Neural progenitor cell (in vitro differentiated cells): ENCODE measurements at regions not wholly inside any gene's neighbourhood (a gene's known extent, or its start where the extent isn't known, plus 50 kb on each side); places are given as distances from the start of the nearest gene placed in this dataset.

ENCODE experiments used
- DNase-seq: peaks from one replicate; pipeline ENCODE4 v3.0.0-alpha.2; 2016; ENCODE audit warnings: low spot score
- H2AFZ ChIP-seq: fragments of 200-600 bp; sonication (generic); replicated peaks from 2 replicates; pipeline ENCODE4 v1.6.1; 2016; ENCODE audit warnings: antibody characterized with exemption
- H3F3A ChIP-seq: fragments of 200-600 bp; sonication (generic); 2 replicates; pipeline ENCODE4 v1.6.1; 2016; ENCODE audit warnings: antibody characterized with exemption, low read depth
- H3K27ac ChIP-seq: fragments of 200-600 bp; sonication (generic); 2 replicates; pipeline ENCODE4 v1.5.1; 2016; ENCODE audit warnings: mild to moderate bottlenecking
- H3K27me3 ChIP-seq: fragments of 200-600 bp; sonication (generic); 2 replicates; pipeline ENCODE4 v1.6.1; 2016; ENCODE audit warnings: mild to moderate bottlenecking, moderate library complexity
- H3K36me3 ChIP-seq: fragments of 200-600 bp; sonication (generic); 2 replicates; pipeline ENCODE4 v1.5.1; 2016
- H3K4me1 ChIP-seq: fragments of 200-600 bp; sonication (generic); 2 replicates; pipeline ENCODE4 v1.6.1; 2016; ENCODE audit warnings: mixed run types
- H3K4me2 ChIP-seq: fragments of 200-600 bp; sonication (generic); 2 replicates; pipeline ENCODE4 v1.6.1; 2016
- H3K4me3 ChIP-seq: fragments of 200-600 bp; sonication (generic); 2 replicates; pipeline ENCODE4 v1.5.1; 2016
- H3K79me2 ChIP-seq: fragments of 200-600 bp; sonication (generic); 2 replicates; pipeline ENCODE4 v1.6.1; 2016; ENCODE audit warnings: low read depth
- H3K9ac ChIP-seq: fragments of 200-600 bp; sonication (generic); 2 replicates; pipeline ENCODE4 v1.6.1; 2016
- H3K9me3 ChIP-seq: fragments of 200-600 bp; sonication (generic); 2 replicates; pipeline ENCODE4 v1.5.1; 2016; ENCODE audit warnings: low read depth
- H4K20me1 ChIP-seq: fragments of 200-600 bp; sonication (generic); 2 replicates; pipeline ENCODE4 v1.6.1; 2016; ENCODE audit warnings: low read depth
- H3K27ac Mint-ChIP-seq: 3 replicates; pipeline ENCODE4 v1.8.0; 2021; ENCODE audit warnings: mixed read lengths
- H3K27me3 Mint-ChIP-seq: 2 replicates; pipeline ENCODE4 v1.8.0; 2022; ENCODE audit warnings: low read depth, mild to moderate bottlenecking, inconsistent platforms, moderate library complexity, mixed read lengths; ENCODE audit not compliant: insufficient read depth
- H3K36me3 Mint-ChIP-seq: 3 replicates; pipeline ENCODE4 v1.8.0; 2021; ENCODE audit warnings: mixed read lengths
- H3K4me1 Mint-ChIP-seq: 3 replicates; pipeline ENCODE4 v1.8.0; 2021; ENCODE audit warnings: mixed read lengths
- H3K4me3 Mint-ChIP-seq: 3 replicates; pipeline ENCODE4 v1.8.0; 2021; ENCODE audit warnings: mild to moderate bottlenecking, moderate library complexity, mixed read lengths
- H3K9me3 Mint-ChIP-seq: 3 replicates; pipeline ENCODE4 v1.8.0; 2020; ENCODE audit warnings: mixed read lengths
- EZH2 ChIP-seq: fragments of 200-600 bp; sonication (generic); IDR thresholded peaks from 2 replicates; pipeline ENCODE4 v1.6.1; 2017; ENCODE audit warnings: antibody characterized with exemption, mild to moderate bottlenecking, moderate library complexity
- EZH2phosphoT487 ChIP-seq: fragments of 200-600 bp; sonication (generic); IDR thresholded peaks from 2 replicates; pipeline ENCODE4 v1.6.1; 2017; ENCODE audit warnings: antibody characterized with exemption
- TF ChIP-seq, protein P1 (sequence below): fragments of 200-600 bp; sonication (generic); IDR thresholded peaks from 2 replicates; pipeline ENCODE4 v1.5.1; 2017; ENCODE audit warnings: antibody characterized with exemption, mild to moderate bottlenecking

DNA sequence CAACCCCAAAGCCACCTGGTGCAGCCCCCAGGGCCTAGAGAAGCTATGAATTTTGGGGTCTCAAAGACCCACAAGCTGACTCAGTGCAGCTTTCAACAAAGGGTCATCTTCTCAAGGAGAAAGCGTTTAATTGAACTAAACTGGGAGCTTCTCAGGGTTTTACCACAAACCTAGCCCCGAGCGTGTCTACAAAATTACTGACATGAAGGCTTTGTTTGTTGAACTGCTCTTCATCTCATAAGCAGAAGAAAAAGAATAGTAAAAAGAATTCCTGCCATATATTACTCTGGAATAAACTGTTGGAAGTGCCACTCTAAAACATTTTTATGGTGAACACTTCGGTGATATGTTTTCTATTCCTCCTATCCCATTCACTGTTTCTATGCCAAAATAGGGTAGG is 50.8 kb upstream of the INCENP start:
- Histone ChIP-seq H2AFZ (no peak overlapping the region), H3K4me2 (no peak overlapping the region), H3K36me3 (no peaks in the 10 kb centered on the region), H3K9me3 (no peaks in the 10 kb centered on the region), H3K9ac (no peak overlapping the region), H3K79me2 (no peaks in the 10 kb centered on the region), H4K20me1 (no peaks in the 10 kb centered on the region), H3K27me3 (no peaks in the 10 kb centered on the region), H3K4me1 (peaks cover 6% of the 10 kb centered on the region), H3F3A (peaks cover 5% of the 10 kb centered on the region), H3K27ac (no peak overlapping the region), H3K4me3 (no peak overlapping the region)
- Mint-ChIP-seq H3K27me3 (peaks cover 8% of the 10 kb centered on the region), H3K4me3 (no peak overlapping the region), H3K36me3 (no peaks in the 10 kb centered on the region), H3K27ac (no peak overlapping the region), H3K4me1 (peaks cover 16% of the 10 kb centered on the region), H3K9me3 (no peaks in the 10 kb centered on the region)
- no peak for DNase-seq
- TF ChIP-seq, protein P1, sequence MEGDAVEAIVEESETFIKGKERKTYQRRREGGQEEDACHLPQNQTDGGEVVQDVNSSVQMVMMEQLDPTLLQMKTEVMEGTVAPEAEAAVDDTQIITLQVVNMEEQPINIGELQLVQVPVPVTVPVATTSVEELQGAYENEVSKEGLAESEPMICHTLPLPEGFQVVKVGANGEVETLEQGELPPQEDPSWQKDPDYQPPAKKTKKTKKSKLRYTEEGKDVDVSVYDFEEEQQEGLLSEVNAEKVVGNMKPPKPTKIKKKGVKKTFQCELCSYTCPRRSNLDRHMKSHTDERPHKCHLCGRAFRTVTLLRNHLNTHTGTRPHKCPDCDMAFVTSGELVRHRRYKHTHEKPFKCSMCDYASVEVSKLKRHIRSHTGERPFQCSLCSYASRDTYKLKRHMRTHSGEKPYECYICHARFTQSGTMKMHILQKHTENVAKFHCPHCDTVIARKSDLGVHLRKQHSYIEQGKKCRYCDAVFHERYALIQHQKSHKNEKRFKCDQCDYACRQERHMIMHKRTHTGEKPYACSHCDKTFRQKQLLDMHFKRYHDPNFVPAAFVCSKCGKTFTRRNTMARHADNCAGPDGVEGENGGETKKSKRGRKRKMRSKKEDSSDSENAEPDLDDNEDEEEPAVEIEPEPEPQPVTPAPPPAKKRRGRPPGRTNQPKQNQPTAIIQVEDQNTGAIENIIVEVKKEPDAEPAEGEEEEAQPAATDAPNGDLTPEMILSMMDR = no peak
- TF ChIP-seq EZH2phosphoT487 (no peak), EZH2 (no peak)

DNA sequence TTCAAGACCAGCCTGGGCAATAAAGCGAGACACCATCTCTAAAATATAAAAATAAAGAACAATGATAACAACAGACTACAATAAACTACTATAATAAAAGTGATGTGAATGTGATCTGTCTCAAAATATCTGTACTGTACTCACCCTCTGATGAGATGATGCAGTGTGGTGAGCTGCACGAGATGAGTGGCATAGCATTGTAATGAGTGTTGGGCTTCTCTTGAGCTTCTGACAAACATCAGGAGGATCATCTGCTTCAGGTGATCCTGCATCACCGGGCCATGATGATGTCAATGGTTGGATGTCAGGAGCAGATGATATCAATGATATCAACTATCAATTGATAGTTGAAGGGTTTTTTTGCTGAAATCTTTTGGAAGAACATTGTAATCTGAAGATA is 52.4 kb upstream of the INCENP start:
- no peak overlapping the region for H3K4me3 Mint-ChIP-seq
- Histone ChIP-seq H3K9me3 (no peaks in the 10 kb centered on the region), H3K27me3 (no peaks in the 10 kb centered on the region), H3K4me1 (peaks cover 6% of the 10 kb centered on the region), H3K9ac (no peak overlapping the region), H3K79me2 (no peaks in the 10 kb centered on the region), H3F3A (peaks cover 5% of the 10 kb centered on the region), H4K20me1 (no peaks in the 10 kb centered on the region), H3K4me2 (no peak overlapping the region), H3K4me3 (no peak overlapping the region), H3K27ac (no peak overlapping the region), H3K36me3 (no peaks in the 10 kb centered on the region), H2AFZ (no peak overlapping the region)
- no peaks in the 10 kb centered on the region for H3K9me3 Mint-ChIP-seq
- H3K4me1 Mint-ChIP-seq = peaks cover 16% of the 10 kb centered on the region
- DNase-seq = no peak
- H3K27me3 Mint-ChIP-seq = peaks cover 8% of the 10 kb centered on the region
- TF ChIP-seq EZH2phosphoT487 = no peak
- no peak for TF ChIP-seq EZH2
- TF ChIP-seq, protein P1 = no peak
- no peak overlapping the region for H3K27ac Mint-ChIP-seq
- no peaks in the 10 kb centered on the region for H3K36me3 Mint-ChIP-seq

DNA sequence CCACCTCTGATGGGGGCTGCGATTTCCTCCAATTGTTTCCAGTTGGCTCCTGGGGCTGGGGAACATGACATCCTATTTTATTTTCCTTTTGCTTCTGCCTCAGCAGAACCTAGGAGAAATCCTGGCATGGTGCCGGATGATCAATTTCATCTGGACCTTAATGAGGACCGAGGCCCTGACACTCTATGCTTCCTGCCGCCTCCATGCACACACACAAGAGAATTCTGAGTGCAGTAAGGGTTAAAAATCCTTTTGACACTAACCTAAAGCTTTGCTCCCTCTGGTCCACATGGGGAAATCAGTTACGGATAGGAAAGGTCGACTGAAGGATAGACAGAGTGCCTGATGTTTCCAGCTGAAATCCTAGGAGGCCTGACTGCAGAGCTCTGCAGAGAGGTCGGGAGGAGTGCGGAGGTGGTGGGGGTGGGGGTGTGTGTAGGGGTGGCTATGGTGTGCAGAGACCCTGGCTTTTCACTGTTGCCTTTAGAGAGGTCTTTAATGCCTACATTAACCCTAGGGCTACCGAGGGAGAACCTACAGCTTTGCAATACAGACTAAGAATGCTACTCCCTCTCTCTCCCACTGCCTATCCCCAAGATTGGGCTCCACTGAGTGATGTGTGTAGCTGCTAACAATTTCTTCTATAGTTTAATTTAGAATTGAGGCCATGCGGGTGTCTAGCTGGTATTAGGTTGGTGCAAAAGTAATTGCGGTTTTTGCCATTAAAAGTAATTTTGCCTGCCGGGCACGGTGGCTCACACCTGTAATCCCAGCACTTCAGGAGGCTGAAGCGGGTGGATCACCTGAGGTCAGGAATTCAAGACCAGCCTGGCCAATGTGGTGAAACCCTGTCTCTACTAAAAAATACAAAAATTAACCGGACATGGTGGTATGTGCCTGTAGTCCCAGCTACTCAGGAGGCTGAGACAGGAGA is 53.6 kb upstream of the INCENP start:
- H3F3A ChIP-seq = peaks cover 5% of the 10 kb centered on the region
- no peaks in the 10 kb centered on the region for H3K27me3 ChIP-seq
- H3K27ac ChIP-seq = no peak overlapping the region
- H3K79me2 ChIP-seq = no peaks in the 10 kb centered on the region
- peaks cover 16% of the 10 kb centered on the region for H3K4me1 Mint-ChIP-seq
- peaks cover 8% of the 10 kb centered on the region for H3K27me3 Mint-ChIP-seq
- H3K36me3 Mint-ChIP-seq = no peaks in the 10 kb centered on the region
- peak overlapping the region; percentile 27 for H3K4me2 ChIP-seq
- no peaks in the 10 kb centered on the region for H4K20me1 ChIP-seq
- H3K36me3 ChIP-seq = no peaks in the 10 kb centered on the region
- no peaks in the 10 kb centered on the region for H3K9me3 ChIP-seq
- no peak overlapping the region for H3K4me3 ChIP-seq
- peaks cover 2% of the 10 kb centered on the region for H3K9me3 Mint-ChIP-seq
- no peak overlapping the region for H3K9ac ChIP-seq
- peaks cover 6% of the 10 kb centered on the region for H3K4me1 ChIP-seq
- no peak overlapping the region for H3K4me3 Mint-ChIP-seq
- no peak for TF ChIP-seq EZH2phosphoT487
- peak overlapping the region; percentile 72 for H2AFZ ChIP-seq
- peak overlapping the region; percentile 57 for H3K27ac Mint-ChIP-seq
- DNase-seq = no peak

DNA sequence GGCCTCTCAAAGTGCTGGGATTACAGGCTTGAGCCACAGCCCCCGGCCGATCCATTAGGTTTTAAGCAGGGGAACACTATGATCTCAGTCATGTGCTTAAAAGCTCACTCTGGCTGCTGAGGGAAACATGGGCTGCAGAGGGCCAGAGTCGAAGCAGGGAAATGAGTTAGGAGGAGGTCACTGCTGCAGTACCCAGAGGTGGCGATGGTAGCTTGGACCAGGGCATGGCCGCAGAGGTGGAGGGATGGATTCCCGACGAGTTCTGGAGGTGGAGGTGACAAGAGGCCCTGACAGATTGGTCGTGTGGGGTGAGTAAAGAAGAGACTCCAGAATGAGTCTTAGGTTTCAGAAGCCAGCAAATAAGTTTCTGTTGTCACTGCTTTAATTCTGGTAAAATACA is 54.4 kb upstream of the INCENP start:
- peaks cover 5% of the 10 kb centered on the region for H3F3A ChIP-seq
- H2AFZ ChIP-seq = no peak overlapping the region
- peaks cover 9% of the 10 kb centered on the region for H3K27me3 Mint-ChIP-seq
- no peaks in the 10 kb centered on the region for H3K36me3 ChIP-seq
- TF ChIP-seq, protein P1 = no peak
- TF ChIP-seq EZH2phosphoT487 (no peak), EZH2 (no peak)
- peaks cover 2% of the 10 kb centered on the region for H3K9me3 Mint-ChIP-seq
- no peaks in the 10 kb centered on the region for H4K20me1 ChIP-seq
- no peaks in the 10 kb centered on the region for H3K27me3 ChIP-seq
- no peak overlapping the region for H3K27ac Mint-ChIP-seq
- peak; percentile 4 for DNase-seq
- no peak overlapping the region for H3K4me3 ChIP-seq
- no peaks in the 10 kb centered on the region for H3K79me2 ChIP-seq
- H3K4me2 ChIP-seq = no peak overlapping the region
- no peak overlapping the region for H3K4me3 Mint-ChIP-seq
- no peak overlapping the region for H3K27ac ChIP-seq
- H3K4me1 ChIP-seq = peaks cover 6% of the 10 kb centered on the region
- H3K36me3 Mint-ChIP-seq = no peaks in the 10 kb centered on the region
- H3K9me3 ChIP-seq = no peaks in the 10 kb centered on the region
- H3K4me1 Mint-ChIP-seq = peaks cover 16% of the 10 kb centered on the region
- H3K9ac ChIP-seq = no peak overlapping the region
